ENCODE measurements at regions not wholly inside any gene's neighbourhood (a gene's known extent, or its start where the extent isn't known, plus 50 kb on each side); places are given as distances from the start of the nearest gene placed in this dataset.

- Histone ChIP-seq H3K27me3 (replicated peaks in 1 of 2; ENCODE audit: control insufficient read depth in 2 of 2, insufficient read depth in 2 of 2, low read length in 1 of 2) (no peaks in the 10 kb centered on the region), H3K79me2 (ENCODE audit: control insufficient read depth, insufficient read depth, low read length) (no peaks in the 10 kb centered on the region), H3K4me3 (no peak overlapping the region), H4K20me1 (ENCODE audit: control insufficient read depth, insufficient read depth) (no peaks in the 10 kb centered on the region), H2AFZ (ENCODE audit: control insufficient read depth, low read depth, low read length) (no peak overlapping the region), H3K9me3 (replicated peaks; ENCODE audit: control insufficient read depth, insufficient read depth, low read length) (no peaks in the 10 kb centered on the region), H3K4me1 (ENCODE audit: control insufficient read depth, insufficient read depth, low read length) (no peaks in the 10 kb centered on the region), H3K9ac (ENCODE audit: control insufficient read depth, insufficient read depth, low read length) (no peak overlapping the region), H3K27ac (ENCODE audit: control insufficient read depth, insufficient read depth) (no peak overlapping the region), H3K36me3 (ENCODE audit: control insufficient read depth in 2 of 2, insufficient read depth in 2 of 2, low read length in 1 of 2) (no peaks in the 10 kb centered on the region), H3K4me2 (ENCODE audit: control insufficient read depth, insufficient read depth) (no peak overlapping the region)
- in situ Hi-C loops (cut with MboI) (no loop called here), intact Hi-C loops (cut with micrococcal nuclease; ENCODE audit: unreplicated experiment) (no loop called here)
- FAIRE-seq (no peak), ATAC-seq (no peak), DNase-seq (ENCODE audit: low read depth, low spot score) (no peak)
- WGBS (ENCODE audit: insufficient coverage, insufficient replicate concordance, low lambda C conversion rate, missing lambda C conversion rate) = 11% methylated on average over 2 of the region's 2 CpGs
- RAD21 ChIA-PET (ENCODE audit: unreplicated experiment) = no interaction called here
- TF ChIP-seq SMARCA5 (IDR thresholded peaks at IDR 0.05) = no peak
- TF ChIP-seq MYC (IDR thresholded peaks at IDR 0.05; ENCODE audit: insufficient read depth, insufficient read length, insufficient replicate concordance, low read length, severe bottlenecking) = no peak
- no peak for TF ChIP-seq SIX5 (IDR thresholded peaks at IDR 0.05; ENCODE audit: low read depth, low read length, severe bottlenecking)
- TF ChIP-seq JUND (IDR thresholded peaks at IDR 0.05; ENCODE audit: low read depth, low read length) = no peak
- TF ChIP-seq BACH1 (IDR thresholded peaks at IDR 0.05; ENCODE audit: borderline replicate concordance) = no peak
- no peak for TF ChIP-seq YBX1 (IDR thresholded peaks at IDR 0.05)
- TF ChIP-seq RCOR1 (conservative IDR thresholded peaks at IDR 0.05; ENCODE audit: low read depth, low read length) = no peak
- no peak for TF ChIP-seq IKZF1 (conservative IDR thresholded peaks at IDR 0.05)
- no peak for TF ChIP-seq WRNIP1 (IDR thresholded peaks at IDR 0.05; ENCODE audit: borderline replicate concordance, low read depth, low read length)
- no peak for TF ChIP-seq ZBED1 (IDR thresholded peaks at IDR 0.05; ENCODE audit: borderline replicate concordance)
- no peak for TF ChIP-seq HDAC6 (IDR thresholded peaks at IDR 0.05; ENCODE audit: unreplicated experiment)
- no peak for TF ChIP-seq SP1 (IDR thresholded peaks at IDR 0.05; ENCODE audit: low read depth, low read length)
- TF ChIP-seq ZSCAN29 (IDR thresholded peaks at IDR 0.05) = no peak
- no peak for TF ChIP-seq NR2F1 (conservative IDR thresholded peaks at IDR 0.05)
- no peak for TF ChIP-seq IRF5 (IDR thresholded peaks at IDR 0.05; ENCODE audit: borderline replicate concordance)
- TF ChIP-seq RB1 (IDR thresholded peaks at IDR 0.05; ENCODE audit: borderline replicate concordance) = no peak
- TF ChIP-seq NRF1 (conservative IDR thresholded peaks at IDR 0.05; ENCODE audit: low read depth, low read length) = no peak
- no peak for TF ChIP-seq ETV6 (conservative IDR thresholded peaks at IDR 0.05 in 1 of 2, IDR thresholded peaks at IDR 0.05 in 1 of 2; ENCODE audit: borderline replicate concordance in 1 of 2, low read depth in 1 of 2)
- SMC1A ChIA-PET (ENCODE audit: uncharacterized antibody, unreplicated experiment) = no interaction called here
- CTCF ChIA-PET = no interaction called here
- POLR2A ChIA-PET = no interaction called here
- BruUV-seq (replicated peaks) = no TSS peak
Observed at GRCh38 chr21:39057121-39057520, 126.1 kb downstream of the PSMG1 start.

All from GM12878 (cell line).